Spleen (tissue), 11 donors: ENCODE measurements at regions not wholly inside any gene's neighbourhood (a gene's known extent, or its start where the extent isn't known, plus 50 kb on each side); places are given as distances from the start of the nearest gene placed in this dataset.

Source experiments
- DNase-seq: peaks from one replicate; pipeline ENCODE4 v3.0.0-alpha.2; 2020
- H3K27ac ChIP-seq, 8 donors: fragments of 200-600 bp; sonication (generic) in 7 of 8; 1 replicate in 4 of 8; 2 replicates in 4 of 8; pipeline versions ENCODE4 v1.5.0 to v1.8.0; 2016 to 2021; ENCODE audit warnings: inconsistent platforms in 4 of 8, mild to moderate bottlenecking in 4 of 8, moderate library complexity in 1 of 8
- H3K27me3 ChIP-seq, 7 donors: fragments of 200-600 bp; sonication (generic) in 6 of 7; replicated peaks in 1 of 7; 1 replicate in 4 of 7; 2 replicates in 3 of 7; pipeline versions ENCODE4 v1.5.0 to v1.8.0; 2016 to 2021; ENCODE audit warnings: inconsistent platforms in 3 of 7, mild to moderate bottlenecking in 1 of 7
- H3K36me3 ChIP-seq, 6 donors: fragments of 200-600 bp; sonication (generic) in 5 of 6; 1 replicate in 4 of 6; 2 replicates in 2 of 6; pipeline versions ENCODE4 v1.5.0 to v1.8.0; 2016 to 2021; ENCODE audit warnings: inconsistent platforms in 2 of 6
- H3K4me1 ChIP-seq, 6 donors: fragments of 200-600 bp; sonication (generic) in 5 of 6; 1 replicate in 3 of 6; 2 replicates in 3 of 6; pipeline versions ENCODE4 v1.5.0 to v1.8.0; 2016 to 2021; ENCODE audit warnings: inconsistent platforms in 3 of 6
- H3K4me3 ChIP-seq, 8 donors: fragments of 200-600 bp; sonication (generic) in 7 of 8; 1 replicate in 4 of 8; 2 replicates in 4 of 8; pipeline versions ENCODE4 v1.5.0 to v1.8.0; 2016 to 2021; ENCODE audit warnings: inconsistent platforms in 4 of 8, mild to moderate bottlenecking in 4 of 8, moderate library complexity in 2 of 8
- H3K9me3 ChIP-seq, 8 donors: fragments of 200-600 bp; sonication (generic) in 7 of 8; 1 replicate in 4 of 8; 2 replicates in 4 of 8; pipeline versions ENCODE4 v1.5.0 to v1.8.0; 2016 to 2021; ENCODE audit warnings: inconsistent platforms in 4 of 8
- CTCF ChIP-seq, 11 experiments: fragments of 200-600 bp in 7 of 11; fragments of 450-650 bp in 4 of 11; sonication (generic) in 4 of 11; IDR thresholded peaks in 8 of 11; conservative IDR thresholded peaks in 3 of 11; 1 replicate in 7 of 11; 2 replicates in 4 of 11; pipeline versions ENCODE4 v1.4.0 to v1.8.0; 2016 to 2021; ENCODE audit warnings: antibody characterized with exemption in 11 of 11, inconsistent platforms in 4 of 11, mild to moderate bottlenecking in 1 of 11
- POLR2A ChIP-seq, 3 donors: fragments of 450-650 bp; IDR thresholded peaks; one replicate each; pipeline ENCODE4 v1.5.1; 2017; ENCODE audit warnings: antibody characterized with exemption in 3 of 3, mild to moderate bottlenecking in 1 of 3
- POLR2AphosphoS5 ChIP-seq, 3 donors: sonication (generic); formaldehyde crosslinking; IDR thresholded peaks; one replicate each; pipeline ENCODE4 v1.5.1; 2017; ENCODE audit warnings: antibody characterized with exemption in 3 of 3
- WGBS, 5 donors: extraction: QIAGEN DNeasy Blood & Tissue Kit in 3 of 5; methylation state at CpG; one replicate each; pipeline versions ENCODE4 v1.1.5 to v1.1.7; 2013 to 2018; 5-methylcytosine and 5-hydroxymethylcytosine counted together
- intact Hi-C: fragments of 100-400 bp; cut with DNase I; formaldehyde crosslinking; loops from one replicate; pipeline ENCODE4 v1.15.0; 2023; ENCODE audit warnings: low total_unique reads
- donor health status: healthy with polysubstance abuse.
- donor health status: DM: no; HTN: no; CAD: no; lungs with moderate emphysema.
- donor health status: DM: no; HTN: no; CAD: no.
- donor health status: Bipolar disorder and iron deficiency.
- donor health status: healthy.
- donor health status: DM: no; HTN: no; CAD: no.
- donor health status: DM: yes; HTN: yes; CAD: no.

GRCh38 chr16:48011466-48011865, 144.3 kb downstream of the ABCC12 start:
- no peaks in the 10 kb centered on the region for H3K27me3 ChIP-seq
- H3K4me3 ChIP-seq, result no peak overlapping the region
- DNase-seq, result no peak
- H3K36me3 ChIP-seq, result no peaks in the 10 kb centered on the region
- H3K27ac ChIP-seq, result no peak overlapping the region
- 72 to 80% (median 76%) methylated on average over 3 of the region's 3 CpGs for WGBS, 5 donors
- no peaks in the 10 kb centered on the region for H3K4me1 ChIP-seq
- H3K9me3 ChIP-seq, result peaks cover 0 to 13% (median 0%) of the 10 kb centered on the region in 8 donors
- intact Hi-C loops, result no loop called here
- no peak for TF ChIP-seq CTCF (IDR thresholded peaks at IDR 0.05 in 8 of 11, conservative IDR thresholded peaks at IDR 0.05 in 3 of 11)
- TF ChIP-seq POLR2A (IDR thresholded peaks at IDR 0.05), result no peak
- TF ChIP-seq POLR2AphosphoS5 (IDR thresholded peaks at IDR 0.05), result no peak

GRCh38 chr16:48008011-48008525, 147.7 kb downstream of the ABCC12 start:
- no peak for DNase-seq
- no peaks in the 10 kb centered on the region for H3K36me3 ChIP-seq
- H3K9me3 ChIP-seq, result peaks cover 0 to 13% (median 0%) of the 10 kb centered on the region in 8 donors
- H3K27ac ChIP-seq, result no peak overlapping the region
- 84 to 91% (median 87%) methylated on average over 7 of the region's 7 CpGs for WGBS, 5 donors
- H3K4me1 ChIP-seq, result no peaks in the 10 kb centered on the region
- no peaks in the 10 kb centered on the region for H3K27me3 ChIP-seq
- intact Hi-C loops, result no loop called here
- no peak for TF ChIP-seq CTCF (IDR thresholded peaks at IDR 0.05 in 8 of 11, conservative IDR thresholded peaks at IDR 0.05 in 3 of 11)
- no peak for TF ChIP-seq POLR2A (IDR thresholded peaks at IDR 0.05)
- no peak overlapping the region for H3K4me3 ChIP-seq

DNA sequence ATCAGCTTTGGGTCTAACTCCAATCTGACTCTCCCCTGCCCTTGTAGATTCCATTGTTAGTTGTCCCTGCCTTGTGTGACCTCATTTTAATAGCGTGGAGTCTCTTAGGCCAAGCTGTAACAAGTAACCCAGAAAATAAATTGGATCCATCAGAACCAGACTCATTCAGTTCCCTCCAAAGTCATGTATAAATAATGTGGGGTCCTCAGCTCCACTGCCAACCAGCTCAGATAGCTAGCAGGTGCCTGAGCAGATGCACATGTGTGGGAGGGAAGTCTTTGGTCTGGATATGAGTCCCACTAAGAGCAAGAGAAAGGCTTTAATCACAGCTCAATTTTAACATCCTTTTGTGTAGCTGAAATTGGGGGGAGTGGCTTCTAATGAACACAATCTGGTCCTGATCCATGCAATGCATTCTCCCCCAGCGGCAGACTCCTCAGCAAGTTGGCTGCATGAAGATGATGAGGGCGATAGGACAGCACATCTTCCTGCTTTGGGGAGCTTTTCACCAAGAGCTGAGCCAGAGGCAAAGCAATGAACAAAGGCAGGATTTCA, 151.6 kb downstream of the ABCC12 start:
- WGBS, 5 donors, result 72 to 88% (median 82%) methylated on average over 3 of the region's 3 CpGs
- TF ChIP-seq CTCF (IDR thresholded peaks at IDR 0.05 in 8 of 11, conservative IDR thresholded peaks at IDR 0.05 in 3 of 11), result no peak
- TF ChIP-seq POLR2AphosphoS5 (IDR thresholded peaks at IDR 0.05), result no peak
- no peak for TF ChIP-seq POLR2A (IDR thresholded peaks at IDR 0.05)
- no peaks in the 10 kb centered on the region for H3K36me3 ChIP-seq
- no peaks in the 10 kb centered on the region for H3K27me3 ChIP-seq
- no peak for DNase-seq
- H3K27ac ChIP-seq, result no peak overlapping the region
- H3K9me3 ChIP-seq, result peaks cover 0 to 8% (median 0%) of the 10 kb centered on the region in 8 donors
- H3K4me3 ChIP-seq, result no peak overlapping the region
- H3K4me1 ChIP-seq, result no peaks in the 10 kb centered on the region
- intact Hi-C loops, result no loop called here

GRCh38 chr16:48003206-48003907, 152.4 kb downstream of the ABCC12 start:
- no peak for DNase-seq
- 64 to 85% (median 81%) methylated on average over 4 of the region's 4 CpGs for WGBS, 5 donors

More at GRCh38 chr16:48003206-48003907, 152.4 kb downstream of the ABCC12 start:
- Histone ChIP-seq H3K27ac (no peak overlapping the region), H3K36me3 (no peaks in the 10 kb centered on the region), H3K4me3 (no peak overlapping the region), H3K4me1 (no peaks in the 10 kb centered on the region), H3K9me3 (peaks cover 0 to 8% (median 0%) of the 10 kb centered on the region in 8 donors), H3K27me3 (no peaks in the 10 kb centered on the region)
- no peak for TF ChIP-seq POLR2AphosphoS5 (IDR thresholded peaks at IDR 0.05)
- TF ChIP-seq POLR2A (IDR thresholded peaks at IDR 0.05), result no peak
- no peak for TF ChIP-seq CTCF (IDR thresholded peaks at IDR 0.05 in 8 of 11, conservative IDR thresholded peaks at IDR 0.05 in 3 of 11)
- intact Hi-C loops, result no loop called here
